SK-N-SH treated with all-trans-retinoic acid at 6 μM for 48 hours (cell line): ENCODE measurements at regions not wholly inside any gene's neighbourhood (a gene's known extent, or its start where the extent isn't known, plus 50 kb on each side); places are given as distances from the start of the nearest gene placed in this dataset.

Experiments used
- BACH2 ChIP-seq: fragments of 250-450 bp; sonication (Bioruptor Pico); IDR thresholded peaks from 2 replicates; pipeline ENCODE4 v1.9.0; 2021; ENCODE audit warnings: mild to moderate bottlenecking, borderline replicate concordance
- CREB5 ChIP-seq: fragments of 250-450 bp; sonication (Bioruptor Pico); IDR thresholded peaks from 2 replicates; pipeline ENCODE4 v1.5.1; 2020; ENCODE audit warnings: low read depth, mild to moderate bottlenecking, moderate library complexity
- CSDC2 ChIP-seq: fragments of 250-450 bp; sonication (Bioruptor Pico); IDR thresholded peaks from 2 replicates; pipeline ENCODE4 v1.5.0; 2020; ENCODE audit warnings: mild to moderate bottlenecking, moderate library complexity
- ISL1 ChIP-seq: fragments of 250-450 bp; sonication (Bioruptor Pico); IDR thresholded peaks from 2 replicates; pipeline ENCODE4 v2.1.2; 2022; ENCODE audit warnings: mild to moderate bottlenecking, moderate library complexity
- RARB ChIP-seq: fragments of 250-450 bp; sonication (Bioruptor Pico); IDR thresholded peaks from 2 replicates; pipeline ENCODE4 v1.8.0; 2021; ENCODE audit warnings: mild to moderate bottlenecking, moderate library complexity
- TCF4 ChIP-seq: fragments of 250-450 bp; sonication (Bioruptor Pico); IDR thresholded peaks from 2 replicates; pipeline ENCODE4 v1.8.0; 2021; ENCODE audit warnings: mild to moderate bottlenecking, moderate library complexity, borderline replicate concordance
- ZC3H10 ChIP-seq: fragments of 250-450 bp; sonication (Bioruptor Pico); IDR thresholded peaks from 2 replicates; pipeline ENCODE4 v1.5.1; 2021; ENCODE audit warnings: mild to moderate bottlenecking, moderate library complexity
- ZFP30 ChIP-seq: fragments of 450-650 bp; formaldehyde crosslinking; IDR thresholded peaks from 2 replicates; pipeline ENCODE4 v1.5.0; 2022; ENCODE audit warnings: mild to moderate bottlenecking, moderate library complexity
- ZNF565 ChIP-seq: fragments of 450-650 bp; formaldehyde crosslinking; conservative IDR thresholded peaks from 2 replicates; pipeline ENCODE4 v1.5.0; 2020; ENCODE audit warnings: low read depth, mild to moderate bottlenecking, moderate library complexity
- ZNF70 ChIP-seq: fragments of 450-650 bp; formaldehyde crosslinking; IDR thresholded peaks from 2 replicates; pipeline ENCODE4 v1.5.0; 2020; ENCODE audit warnings: mild to moderate bottlenecking, moderate library complexity
- TF ChIP-seq, protein P1 (sequence below): fragments of 250-450 bp; sonication (Bioruptor Pico); IDR thresholded peaks from 2 replicates; pipeline ENCODE4 v1.5.1; 2021; ENCODE audit warnings: mild to moderate bottlenecking, moderate library complexity

GRCh38 chr6:19219931-19220330 lies 617.2 kb upstream of the ID4 start:
- TF ChIP-seq ISL1 (CRISPR knock-in tag) (no peak), ZNF565 (CRISPR knock-in tag) (no peak), CREB5 (CRISPR knock-in tag) (no peak), TCF4 (no peak), ZNF70 (no peak), CSDC2 (no peak), ZC3H10 (CRISPR knock-in tag) (no peak), RARB (CRISPR knock-in tag) (no peak), BACH2 (CRISPR knock-in tag) (no peak), ZFP30 (CRISPR knock-in tag) (no peak)
- TF ChIP-seq, protein P1, sequence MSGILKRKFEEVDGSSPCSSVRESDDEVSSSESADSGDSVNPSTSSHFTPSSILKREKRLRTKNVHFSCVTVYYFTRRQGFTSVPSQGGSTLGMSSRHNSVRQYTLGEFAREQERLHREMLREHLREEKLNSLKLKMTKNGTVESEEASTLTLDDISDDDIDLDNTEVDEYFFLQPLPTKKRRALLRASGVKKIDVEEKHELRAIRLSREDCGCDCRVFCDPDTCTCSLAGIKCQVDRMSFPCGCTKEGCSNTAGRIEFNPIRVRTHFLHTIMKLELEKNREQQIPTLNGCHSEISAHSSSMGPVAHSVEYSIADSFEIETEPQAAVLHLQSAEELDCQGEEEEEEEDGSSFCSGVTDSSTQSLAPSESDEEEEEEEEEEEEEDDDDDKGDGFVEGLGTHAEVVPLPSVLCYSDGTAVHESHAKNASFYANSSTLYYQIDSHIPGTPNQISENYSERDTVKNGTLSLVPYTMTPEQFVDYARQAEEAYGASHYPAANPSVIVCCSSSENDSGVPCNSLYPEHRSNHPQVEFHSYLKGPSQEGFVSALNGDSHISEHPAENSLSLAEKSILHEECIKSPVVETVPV (CRISPR knock-in tag) = no peak
